ENCODE measurements at regions not wholly inside any gene's neighbourhood (a gene's known extent, or its start where the extent isn't known, plus 50 kb on each side); places are given as distances from the start of the nearest gene placed in this dataset.

GRCh38 chr5:123929055-123929474, 417.1 kb downstream of the CSNK1G3 start:
- Mint-ChIP-seq H3K9me3 (peaks cover 2% of the 10 kb centered on the region), H3K27ac (no peak overlapping the region), H3K36me3 (ENCODE audit: low read depth) (no peaks in the 10 kb centered on the region), H3K27me3 (no peaks in the 10 kb centered on the region), H3K4me1 (no peaks in the 10 kb centered on the region), H3K4me3 (no peak overlapping the region)
- no peak for DNase-seq
- CTCF ChIA-PET = no interaction called here
- POLR2A ChIA-PET = no interaction called here

GRCh38 chr5:123928401-123928800, 416.4 kb downstream of the CSNK1G3 start:
- POLR2A ChIA-PET = interaction anchor here (0.7 kb wide), 1 partner anchor 815 kb away, joined by 3 read pairs; no protein-coding TSS in a partner anchor
- no peaks in the 10 kb centered on the region for H3K4me1 Mint-ChIP-seq
- CTCF ChIA-PET = no interaction called here

GRCh38 chr5:123921193-123921592, 409.2 kb downstream of the CSNK1G3 start:
- H3K36me3 Mint-ChIP-seq (ENCODE audit: low read depth) = no peaks in the 10 kb centered on the region
- no peaks in the 10 kb centered on the region for H3K4me1 Mint-ChIP-seq
- no peak overlapping the region for H3K4me3 Mint-ChIP-seq
- no peak for DNase-seq
- H3K27ac Mint-ChIP-seq = no peak overlapping the region
- H3K9me3 Mint-ChIP-seq = no peaks in the 10 kb centered on the region
- no peaks in the 10 kb centered on the region for H3K27me3 Mint-ChIP-seq
- ChIA-PET POLR2A (no interaction called here), CTCF (no interaction called here)

More at GRCh38 chr5:123928401-123928800, 416.4 kb downstream of the CSNK1G3 start:
- Mint-ChIP-seq H3K36me3 (ENCODE audit: low read depth) (no peaks in the 10 kb centered on the region), H3K27ac (no peak overlapping the region), H3K4me3 (no peak overlapping the region), H3K9me3 (peaks cover 2% of the 10 kb centered on the region), H3K27me3 (no peaks in the 10 kb centered on the region)
- DNase-seq = no peak

- H3K36me3 Mint-ChIP-seq (ENCODE audit: low read depth) = no peaks in the 10 kb centered on the region
- ChIA-PET POLR2A (no interaction called here), CTCF (no interaction called here)
- no peak overlapping the region for H3K4me3 Mint-ChIP-seq
- peaks cover 5% of the 10 kb centered on the region for H3K9me3 Mint-ChIP-seq
- H3K27ac Mint-ChIP-seq = no peak overlapping the region
- H3K27me3 Mint-ChIP-seq = no peaks in the 10 kb centered on the region
- DNase-seq = no peak
- H3K4me1 Mint-ChIP-seq = no peaks in the 10 kb centered on the region
Observed at GRCh38 chr5:123916345-123917121, 404.6 kb downstream of the CSNK1G3 start.

GRCh38 chr5:123914333-123914732, 402.4 kb downstream of the CSNK1G3 start:
- ChIA-PET CTCF (no interaction called here), POLR2A (no interaction called here)
- Mint-ChIP-seq H3K9me3 (peaks cover 5% of the 10 kb centered on the region), H3K4me1 (no peaks in the 10 kb centered on the region), H3K27me3 (no peaks in the 10 kb centered on the region), H3K27ac (no peak overlapping the region), H3K4me3 (no peak overlapping the region), H3K36me3 (ENCODE audit: low read depth) (no peaks in the 10 kb centered on the region)
- DNase-seq = no peak

- ChIA-PET CTCF (no interaction called here), POLR2A (no interaction called here)
- no peak overlapping the region for H3K27ac Mint-ChIP-seq
- H3K9me3 Mint-ChIP-seq = no peaks in the 10 kb centered on the region
- H3K27me3 Mint-ChIP-seq = no peaks in the 10 kb centered on the region
- no peak overlapping the region for H3K4me3 Mint-ChIP-seq
- DNase-seq = no peak
- H3K4me1 Mint-ChIP-seq = no peaks in the 10 kb centered on the region
- no peaks in the 10 kb centered on the region for H3K36me3 Mint-ChIP-seq (ENCODE audit: low read depth)
Observed at GRCh38 chr5:123907349-123907748, 395.4 kb downstream of the CSNK1G3 start.

GRCh38 chr5:123906698-123907295, 394.8 kb downstream of the CSNK1G3 start:
- ChIA-PET CTCF (no interaction called here), POLR2A (no interaction called here)
- Mint-ChIP-seq H3K27me3 (no peaks in the 10 kb centered on the region), H3K4me3 (no peak overlapping the region), H3K27ac (no peak overlapping the region), H3K36me3 (ENCODE audit: low read depth) (no peaks in the 10 kb centered on the region), H3K9me3 (no peaks in the 10 kb centered on the region), H3K4me1 (no peaks in the 10 kb centered on the region)
- DNase-seq = no peak

- Mint-ChIP-seq H3K4me1 (no peaks in the 10 kb centered on the region), H3K4me3 (no peak overlapping the region), H3K36me3 (ENCODE audit: low read depth) (no peaks in the 10 kb centered on the region), H3K27me3 (no peaks in the 10 kb centered on the region), H3K27ac (no peak overlapping the region), H3K9me3 (no peaks in the 10 kb centered on the region)
- DNase-seq = no peak
- ChIA-PET CTCF (no interaction called here), POLR2A (no interaction called here)
Observed at GRCh38 chr5:123885081-123885480, 373.1 kb downstream of the CSNK1G3 start.

GRCh38 chr5:123882965-123883345, 371.0 kb downstream of the CSNK1G3 start:
- Mint-ChIP-seq H3K4me3 (no peak overlapping the region), H3K36me3 (ENCODE audit: low read depth) (no peaks in the 10 kb centered on the region), H3K27ac (no peak overlapping the region), H3K4me1 (no peaks in the 10 kb centered on the region), H3K27me3 (no peaks in the 10 kb centered on the region), H3K9me3 (no peaks in the 10 kb centered on the region)
- ChIA-PET CTCF (no interaction called here), POLR2A (no interaction called here)
- DNase-seq = no peak

GRCh38 chr5:123882319-123882964, 370.5 kb downstream of the CSNK1G3 start:
- Mint-ChIP-seq H3K27me3 (no peaks in the 10 kb centered on the region), H3K4me3 (no peak overlapping the region), H3K36me3 (ENCODE audit: low read depth) (no peaks in the 10 kb centered on the region), H3K4me1 (no peaks in the 10 kb centered on the region), H3K9me3 (no peaks in the 10 kb centered on the region), H3K27ac (no peak overlapping the region)
- CTCF ChIA-PET = no interaction called here
- DNase-seq = no peak
- POLR2A ChIA-PET = no interaction called here

- Mint-ChIP-seq H3K27me3 (no peaks in the 10 kb centered on the region), H3K4me3 (no peak overlapping the region), H3K9me3 (no peaks in the 10 kb centered on the region), H3K27ac (no peak overlapping the region), H3K36me3 (ENCODE audit: low read depth) (no peaks in the 10 kb centered on the region), H3K4me1 (no peaks in the 10 kb centered on the region)
- no peak for DNase-seq
- ChIA-PET CTCF (no interaction called here), POLR2A (no interaction called here)
Observed at GRCh38 chr5:123881759-123882244, 369.8 kb downstream of the CSNK1G3 start.

GRCh38 chr5:123880875-123881274, 368.9 kb downstream of the CSNK1G3 start:
- H3K9me3 Mint-ChIP-seq = no peaks in the 10 kb centered on the region
- H3K36me3 Mint-ChIP-seq (ENCODE audit: low read depth) = no peaks in the 10 kb centered on the region
- ChIA-PET POLR2A (no interaction called here), CTCF (no interaction called here)
- no peaks in the 10 kb centered on the region for H3K27me3 Mint-ChIP-seq
- no peak overlapping the region for H3K27ac Mint-ChIP-seq
- no peak for DNase-seq
- H3K4me1 Mint-ChIP-seq = no peaks in the 10 kb centered on the region
- no peak overlapping the region for H3K4me3 Mint-ChIP-seq

GRCh38 chr5:123879071-123879470, 367.1 kb downstream of the CSNK1G3 start:
- no peaks in the 10 kb centered on the region for H3K4me1 Mint-ChIP-seq
- DNase-seq = no peak
- no peaks in the 10 kb centered on the region for H3K36me3 Mint-ChIP-seq (ENCODE audit: low read depth)
- H3K27me3 Mint-ChIP-seq = no peaks in the 10 kb centered on the region
- H3K9me3 Mint-ChIP-seq = no peaks in the 10 kb centered on the region
- ChIA-PET CTCF (no interaction called here), POLR2A (no interaction called here)
- H3K4me3 Mint-ChIP-seq = no peak overlapping the region
- H3K27ac Mint-ChIP-seq = no peak overlapping the region
